Endothelial cell of umbilical vein (primary cell): ENCODE measurements at regions not wholly inside any gene's neighbourhood (a gene's known extent, or its start where the extent isn't known, plus 50 kb on each side); places are given as distances from the start of the nearest gene placed in this dataset.

ENCODE experiments used
- BruUV-seq: library from RNA; stranded (reverse); fragments of 400-500 nt; replicated peaks from 2 replicates; lab custom pipeline; 2021; lab: Mats Ljungman, UMichigan
- CTCF ChIA-PET: fragments of 300-600, 350-600 bp; sonication (Branson Sonifier 250); formaldehyde crosslinking; loops from one replicate; lab custom pipeline; 2021; ENCODE audit warnings: antibody characterized with exemption, inconsistent platforms; lab: Charles Lee
- POLR2A ChIA-PET: fragments of 300-600, 350-600 bp; sonication (Branson Sonifier 250); formaldehyde crosslinking; loops from one replicate; lab custom pipeline; 2021; ENCODE audit warnings: antibody characterized with exemption, inconsistent platforms; lab: Charles Lee
- DNase-seq: peaks from one replicate; pipeline ENCODE4 v3.0.0-alpha.2; 2011; ENCODE audit warnings: low read depth, low spot score
- FAIRE-seq: peaks from 2 replicates; lab custom pipeline; 2011; peaks lifted over from hg19 to GRCh38; lab: Jason Lieb, UNC
- H2AFZ ChIP-seq: 2 replicates; pipeline ENCODE4 v1.6.0; 2012; ENCODE audit warnings: low read depth, low read length, control low read depth, inconsistent platforms
- H3K27ac ChIP-seq: 2 replicates; pipeline ENCODE4 v1.5.1; 2011; ENCODE audit warnings: low read depth, mild to moderate bottlenecking, control low read depth, low read length, moderate library complexity; ENCODE audit not compliant: insufficient read depth
- H3K27me3 ChIP-seq, 2 experiments: 2 replicates each; pipeline versions ENCODE4 v1.6.0 to v1.6.1; 2011; ENCODE audit warnings: low read length in 2 of 2, mixed read lengths in 1 of 2; ENCODE audit not compliant: control insufficient read depth in 2 of 2, insufficient read depth in 2 of 2
- H3K36me3 ChIP-seq, 2 experiments: 2 replicates in 1 of 2; 3 replicates in 1 of 2; pipeline ENCODE4 v1.5.1; 2011; ENCODE audit warnings: low read length in 2 of 2, mild to moderate bottlenecking in 1 of 2, moderate library complexity in 1 of 2; ENCODE audit not compliant: control insufficient read depth in 2 of 2, insufficient read depth in 2 of 2; ENCODE audit errors: extremely low read depth in 1 of 2
- H3K4me1 ChIP-seq: 3 replicates; pipeline ENCODE4 v1.5.1; 2011; ENCODE audit warnings: mild to moderate bottlenecking, low read length; ENCODE audit not compliant: control insufficient read depth, insufficient read depth; ENCODE audit errors: extremely low read depth
- H3K4me2 ChIP-seq: 2 replicates; pipeline ENCODE4 v1.6.1; 2011; ENCODE audit warnings: low read length, control low read depth, mixed read lengths; ENCODE audit not compliant: insufficient read depth
- H3K4me3 ChIP-seq, 3 experiments: fragments of 200-600 bp in 1 of 3; sonication (generic), shearing (Covaris generic) in 1 of 3; replicated peaks in 1 of 3; 2 replicates each; pipeline ENCODE4 v1.5.1; 2011 to 2016; ENCODE audit warnings: control low read depth in 3 of 3, low read length in 3 of 3, mild to moderate bottlenecking in 2 of 3, inconsistent platforms in 1 of 3, low read depth in 1 of 3, moderate library complexity in 1 of 3; ENCODE audit not compliant: insufficient read depth in 1 of 3
- H3K79me2 ChIP-seq: 2 replicates; pipeline ENCODE4 v1.6.0; 2012; ENCODE audit warnings: low read length, inconsistent platforms; ENCODE audit not compliant: control insufficient read depth, insufficient read depth
- H3K9ac ChIP-seq: replicated peaks from 2 replicates; pipeline ENCODE3; 2011; ENCODE audit warnings: low read length, control low read depth; ENCODE audit not compliant: insufficient read depth; ENCODE audit errors: extremely low read depth
- H3K9me1 ChIP-seq: replicated peaks from 3 replicates; pipeline ENCODE4 v1.6.0; 2011; ENCODE audit warnings: mild to moderate bottlenecking, low read length; ENCODE audit not compliant: control insufficient read depth, insufficient read depth; ENCODE audit errors: extremely low read depth
- H3K9me3 ChIP-seq: replicated peaks from 2 replicates; pipeline ENCODE4 v1.5.1; 2012; ENCODE audit warnings: low read length, inconsistent platforms; ENCODE audit not compliant: control insufficient read depth, insufficient read depth
- H4K20me1 ChIP-seq: replicated peaks from 2 replicates; pipeline ENCODE3; 2011; ENCODE audit warnings: mild to moderate bottlenecking, low read length; ENCODE audit not compliant: control insufficient read depth, insufficient read depth; ENCODE audit errors: extremely low read depth
- CTCF ChIP-seq, 2 donors: IDR thresholded peaks; 1 replicate in 1 of 2; 2 replicates in 1 of 2; pipeline ENCODE4 v1.5.1; 2011; ENCODE audit warnings: low read length in 2 of 2, mild to moderate bottlenecking in 2 of 2, moderate library complexity in 2 of 2, control low read depth in 1 of 2, inconsistent platforms in 1 of 2, low read depth in 1 of 2; ENCODE audit not compliant: insufficient read depth in 1 of 2; ENCODE audit errors: extremely low read depth in 1 of 2
- EZH2 ChIP-seq: IDR thresholded peaks from 2 replicates; pipeline ENCODE4 v1.6.1; 2012; ENCODE audit warnings: borderline replicate concordance, low read depth, mild to moderate bottlenecking, moderate library complexity, low read length, inconsistent platforms; ENCODE audit not compliant: severe bottlenecking
- FOS ChIP-seq: IDR thresholded peaks from 2 replicates; pipeline ENCODE4 v1.6.1; 2011; ENCODE audit warnings: mild to moderate bottlenecking, low read length, moderate library complexity, borderline replicate concordance; ENCODE audit not compliant: insufficient read depth
- GATA2 ChIP-seq: IDR thresholded peaks from 2 replicates; pipeline ENCODE4 v1.7.0; 2011; ENCODE audit warnings: low read depth, mild to moderate bottlenecking, moderate library complexity, mixed read lengths, low read length; ENCODE audit not compliant: insufficient read length, insufficient read depth
- JUN ChIP-seq: IDR thresholded peaks from 2 replicates; pipeline ENCODE4 v1.6.1; 2011; ENCODE audit warnings: borderline replicate concordance, low read depth; ENCODE audit not compliant: insufficient read length, insufficient read depth
- MAX ChIP-seq: IDR thresholded peaks from 2 replicates; pipeline ENCODE4 v1.6.1; 2011; ENCODE audit not compliant: insufficient read depth, insufficient read length
- MYC ChIP-seq: IDR thresholded peaks from one replicate; pipeline ENCODE4 v1.6.1; 2011; ENCODE audit warnings: mild to moderate bottlenecking, low read depth, low read length
- POLR2A ChIP-seq: IDR thresholded peaks from 2 replicates; pipeline ENCODE4 v1.6.1; 2012; ENCODE audit warnings: low read depth, mild to moderate bottlenecking, control low read depth, low read length
- POLR2AphosphoS5 ChIP-seq: IDR thresholded peaks from 2 replicates; pipeline ENCODE4 v1.6.1; 2012; ENCODE audit warnings: low read depth, mild to moderate bottlenecking, control low read depth, low read length, moderate library complexity; ENCODE audit not compliant: insufficient read depth
- dilution Hi-C: fragments of 300-500 bp; cut with MboI; formaldehyde crosslinking; loops from one replicate; pipeline ENCODE4 v1.15.0; 2019; ENCODE audit warnings: low sequenced_read_pairs; ENCODE audit not compliant: extremely low pct_ligation_motif_present
- intact Hi-C: fragments of 100-400 bp; cut with micrococcal nuclease; formaldehyde crosslinking; loops from one replicate; pipeline ENCODE4 v1.10.0; 2022

GRCh38 chr16:17718495-17718894, 247.7 kb upstream of the XYLT1 start:
- no TSS peak for BruUV-seq
- ChIA-PET POLR2A (no interaction called here), CTCF (no interaction called here)
- intact Hi-C loops (no loop called here), dilution Hi-C loops (no loop called here)
- Histone ChIP-seq H3K9me1 (no peaks in the 10 kb centered on the region), H3K4me2 (no peak overlapping the region), H3K4me3 (no peak overlapping the region), H3K27ac (no peak overlapping the region), H2AFZ (no peak overlapping the region), H3K9me3 (no peaks in the 10 kb centered on the region), H3K36me3 (no peaks in the 10 kb centered on the region), H3K9ac (no peak overlapping the region), H3K27me3 (no peaks in the 10 kb centered on the region), H4K20me1 (no peaks in the 10 kb centered on the region), H3K79me2 (no peaks in the 10 kb centered on the region), H3K4me1 (no peaks in the 10 kb centered on the region)
- DNase-seq: no peak
- no peak for FAIRE-seq
- TF ChIP-seq EZH2 (no peak), FOS (no peak), MYC (no peak), POLR2A (no peak), POLR2AphosphoS5 (no peak), JUN (no peak), GATA2 (no peak), CTCF (IDR thresholded peaks at IDR 0.05; ENCODE audit: extremely low read depth in 1 of 2, insufficient read depth in 1 of 2, low read depth in 1 of 2, low read length in 2 of 2) (no peak), MAX (no peak)
